GM12865 (cell line): ENCODE measurements at regions not wholly inside any gene's neighbourhood (a gene's known extent, or its start where the extent isn't known, plus 50 kb on each side); places are given as distances from the start of the nearest gene placed in this dataset.

Source experiments
- DNase-seq: peaks from one replicate; pipeline ENCODE4 v3.0.0; 2010; ENCODE audit warnings: low read depth
- H3K4me3 ChIP-seq: 2 replicates; pipeline ENCODE4 v1.5.1; 2011; ENCODE audit warnings: mild to moderate bottlenecking, low read depth, low read length, control low read depth
- CTCF ChIP-seq: IDR thresholded peaks from 2 replicates; pipeline ENCODE4 v1.5.1; 2011; ENCODE audit warnings: low read length, control low read depth, low read depth, inconsistent platforms; ENCODE audit not compliant: insufficient read depth; ENCODE audit errors: missing control alignments

GRCh38 chr12:71300772-71301675 is 138.6 kb upstream of the LGR5 start:
- DNase-seq: no peak
- TF ChIP-seq CTCF: no peak

GRCh38 chr12:71299541-71300376 is 139.8 kb upstream of the LGR5 start:
- no peak for DNase-seq
- no peak for TF ChIP-seq CTCF
- H3K4me3 ChIP-seq: no peak overlapping the region

More at GRCh38 chr12:71300772-71301675, 138.6 kb upstream of the LGR5 start:
- H3K4me3 ChIP-seq: no peak overlapping the region

- no peak for DNase-seq
- H3K4me3 ChIP-seq: no peak overlapping the region
- TF ChIP-seq CTCF: no peak
Observed at GRCh38 chr12:71297930-71298329, 140.1 kb upstream of the TSPAN8 start.

GRCh38 chr12:71295953-71296352 is 138.2 kb upstream of the TSPAN8 start:
- no peak overlapping the region for H3K4me3 ChIP-seq
- TF ChIP-seq CTCF: no peak
- no peak for DNase-seq

GRCh38 chr12:71291746-71292145 is 133.9 kb upstream of the TSPAN8 start:
- TF ChIP-seq CTCF: no peak
- H3K4me3 ChIP-seq: no peak overlapping the region
- no peak for DNase-seq

GRCh38 chr12:71283883-71284282 is 126.1 kb upstream of the TSPAN8 start:
- no peak for DNase-seq
- H3K4me3 ChIP-seq: no peak overlapping the region
- TF ChIP-seq CTCF: no peak
